ENCODE measurements at regions not wholly inside any gene's neighbourhood (a gene's known extent, or its start where the extent isn't known, plus 50 kb on each side); places are given as distances from the start of the nearest gene placed in this dataset.

- intact Hi-C loops (cut with micrococcal nuclease) (no loop called here), dilution Hi-C loops (cut with MboI; ENCODE audit: extremely low pct_ligation_motif_present, low sequenced_read_pairs) (no loop called here)
- FAIRE-seq = no peak
- DNase-seq (ENCODE audit: low read depth, low spot score) = no peak
- no peak overlapping the region for H3K4me2 ChIP-seq (ENCODE audit: insufficient read depth, low read length)
- no peak overlapping the region for H3K4me3 ChIP-seq (replicated peaks in 1 of 3; ENCODE audit: insufficient read depth in 1 of 3, low read depth in 1 of 3, low read length in 3 of 3)
- no peak overlapping the region for H3K9ac ChIP-seq (replicated peaks; ENCODE audit: extremely low read depth, insufficient read depth, low read length)
- H3K9me3 ChIP-seq (replicated peaks; ENCODE audit: control insufficient read depth, insufficient read depth, low read length) = no peaks in the 10 kb centered on the region
- TF ChIP-seq GATA2 (IDR thresholded peaks at IDR 0.05; ENCODE audit: insufficient read depth, insufficient read length, low read depth, low read length) = no peak
- H4K20me1 ChIP-seq (replicated peaks; ENCODE audit: control insufficient read depth, extremely low read depth, insufficient read depth, low read length) = no peaks in the 10 kb centered on the region
- BruUV-seq (replicated peaks) = no TSS peak
- H3K27ac ChIP-seq (ENCODE audit: insufficient read depth, low read depth, low read length) = no peak overlapping the region
- H3K79me2 ChIP-seq (ENCODE audit: control insufficient read depth, insufficient read depth, low read length) = no peaks in the 10 kb centered on the region
- no peak overlapping the region for H2AFZ ChIP-seq (ENCODE audit: low read depth, low read length)
- no peaks in the 10 kb centered on the region for H3K36me3 ChIP-seq (ENCODE audit: control insufficient read depth in 2 of 2, extremely low read depth in 1 of 2, insufficient read depth in 2 of 2, low read length in 2 of 2)
- H3K27me3 ChIP-seq (ENCODE audit: control insufficient read depth in 2 of 2, insufficient read depth in 2 of 2, low read length in 2 of 2) = peaks cover 0 to 2% of the 10 kb centered on the region in 2 experiments
- H3K9me1 ChIP-seq (replicated peaks; ENCODE audit: control insufficient read depth, extremely low read depth, insufficient read depth, low read length) = no peaks in the 10 kb centered on the region
- CTCF ChIA-PET = interaction anchor here (1.3 kb wide), 1 partner anchor 446 kb away, joined by 3 read pairs; no protein-coding TSS in a partner anchor
- POLR2A ChIA-PET = no interaction called here
- no peaks in the 10 kb centered on the region for H3K4me1 ChIP-seq (ENCODE audit: control insufficient read depth, extremely low read depth, insufficient read depth, low read length)
Measured at GRCh38 chr15:61640756-61641155, 411.7 kb upstream of the RORA start.

GRCh38 chr15:61639491-61639890, 410.4 kb upstream of the RORA start:
- no peak for DNase-seq (ENCODE audit: low read depth, low spot score)
- H3K79me2 ChIP-seq (ENCODE audit: control insufficient read depth, insufficient read depth, low read length) = no peaks in the 10 kb centered on the region
- no peaks in the 10 kb centered on the region for H3K9me1 ChIP-seq (replicated peaks; ENCODE audit: control insufficient read depth, extremely low read depth, insufficient read depth, low read length)
- no peak overlapping the region for H2AFZ ChIP-seq (ENCODE audit: low read depth, low read length)
- no peak overlapping the region for H3K9ac ChIP-seq (replicated peaks; ENCODE audit: extremely low read depth, insufficient read depth, low read length)
- FAIRE-seq = no peak
- intact Hi-C loops (cut with micrococcal nuclease) (no loop called here), dilution Hi-C loops (cut with MboI; ENCODE audit: extremely low pct_ligation_motif_present, low sequenced_read_pairs) (no loop called here)
- H3K27ac ChIP-seq (ENCODE audit: insufficient read depth, low read depth, low read length) = no peak overlapping the region
- ChIA-PET POLR2A (no interaction called here), CTCF (no interaction called here)
- H3K27me3 ChIP-seq (ENCODE audit: control insufficient read depth in 2 of 2, insufficient read depth in 2 of 2, low read length in 2 of 2) = peaks cover 0 to 2% of the 10 kb centered on the region in 2 experiments
- no TSS peak for BruUV-seq (replicated peaks)
- no peak overlapping the region for H3K4me2 ChIP-seq (ENCODE audit: insufficient read depth, low read length)
- H3K4me3 ChIP-seq (replicated peaks in 1 of 3; ENCODE audit: insufficient read depth in 1 of 3, low read depth in 1 of 3, low read length in 3 of 3) = no peak overlapping the region
- no peaks in the 10 kb centered on the region for H4K20me1 ChIP-seq (replicated peaks; ENCODE audit: control insufficient read depth, extremely low read depth, insufficient read depth, low read length)
- no peaks in the 10 kb centered on the region for H3K4me1 ChIP-seq (ENCODE audit: control insufficient read depth, extremely low read depth, insufficient read depth, low read length)
- no peaks in the 10 kb centered on the region for H3K36me3 ChIP-seq (ENCODE audit: control insufficient read depth in 2 of 2, extremely low read depth in 1 of 2, insufficient read depth in 2 of 2, low read length in 2 of 2)
- TF ChIP-seq CTCF (IDR thresholded peaks at IDR 0.05; ENCODE audit: extremely low read depth in 1 of 2, insufficient read depth in 1 of 2, low read depth in 1 of 2, low read length in 2 of 2) = no peak
- no peak for TF ChIP-seq JUN (IDR thresholded peaks at IDR 0.05; ENCODE audit: borderline replicate concordance, insufficient read depth, insufficient read length, low read depth)
- TF ChIP-seq FOS (IDR thresholded peaks at IDR 0.05; ENCODE audit: borderline replicate concordance, insufficient read depth, low read length) = no peak
- TF ChIP-seq MYC (IDR thresholded peaks at IDR 0.05; ENCODE audit: low read depth, low read length) = no peak
- TF ChIP-seq MAX (IDR thresholded peaks at IDR 0.05; ENCODE audit: insufficient read depth, insufficient read length) = no peak
- H3K9me3 ChIP-seq (replicated peaks; ENCODE audit: control insufficient read depth, insufficient read depth, low read length) = no peaks in the 10 kb centered on the region
